ENCODE measurements at regions not wholly inside any gene's neighbourhood (a gene's known extent, or its start where the extent isn't known, plus 50 kb on each side); places are given as distances from the start of the nearest gene placed in this dataset.

DNA sequence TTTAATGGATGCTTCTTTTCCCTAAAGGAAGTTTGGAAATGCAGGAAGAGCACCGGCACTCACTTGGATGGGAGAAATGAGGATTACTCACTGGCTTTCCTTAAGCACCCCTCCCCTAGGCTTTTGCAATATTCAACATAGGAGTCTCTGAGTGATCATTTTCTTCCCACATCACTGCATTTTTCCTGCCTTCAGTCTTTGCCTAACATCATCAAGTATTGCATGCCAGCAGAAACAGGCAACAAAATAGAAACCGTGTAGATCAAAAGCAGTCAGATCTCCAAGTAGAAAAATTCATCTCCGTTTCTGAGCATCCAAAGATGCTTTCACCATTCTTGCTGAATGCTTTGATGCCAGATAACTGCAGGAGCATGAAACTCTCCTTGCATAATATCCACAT lies 119.9 kb downstream of the ADCYAP1R1 start:
- no peak for DNase-seq (ENCODE audit: low spot score)

DNA sequence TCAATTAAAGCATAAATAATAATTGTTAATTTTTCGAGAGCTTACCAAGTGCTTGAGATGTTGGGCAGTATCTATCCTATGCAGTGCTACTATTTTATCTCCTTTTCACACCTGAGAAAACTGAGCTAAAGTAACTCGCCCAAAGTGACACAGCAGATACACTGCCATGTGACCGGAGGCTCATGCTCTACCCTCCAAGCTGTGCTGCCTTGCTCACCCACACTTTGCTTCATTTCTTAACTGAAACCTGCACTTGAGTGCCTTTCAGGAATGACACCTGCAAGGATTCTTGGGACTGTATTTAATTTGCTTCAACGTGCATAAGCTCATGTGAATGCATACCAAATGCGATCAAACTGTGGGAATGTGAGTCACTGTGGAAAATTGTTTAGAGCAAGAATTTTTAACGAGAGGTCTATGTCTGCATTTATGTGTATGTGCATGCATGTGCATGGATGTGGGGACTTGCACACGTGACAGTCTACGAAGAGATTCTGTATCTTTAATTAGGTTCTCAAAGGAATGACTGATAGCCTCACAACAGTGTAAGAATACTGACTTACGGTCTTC lies 119.2 kb downstream of the ADCYAP1R1 start:
- no peak for DNase-seq (ENCODE audit: low spot score)

Measured in kidney capillary endothelial cell (primary cell).